Stimulated activated CD4-positive, alpha-beta T cell treated with anti-CD3 and anti-CD28 coated beads, Interleukin-4, amount 100 ng/mL, for 4 hours (primary cell): ENCODE measurements at regions not wholly inside any gene's neighbourhood (a gene's known extent, or its start where the extent isn't known, plus 50 kb on each side); places are given as distances from the start of the nearest gene placed in this dataset.

ENCODE experiments used
- DNase-seq, 2 experiments: peaks; one replicate each; pipeline ENCODE4 v3.0.0-alpha.2; 2020

GRCh38 chr7:1286946-1287645 is 54.4 kb downstream of the UNCX start:
- DNase-seq = no peak

DNA sequence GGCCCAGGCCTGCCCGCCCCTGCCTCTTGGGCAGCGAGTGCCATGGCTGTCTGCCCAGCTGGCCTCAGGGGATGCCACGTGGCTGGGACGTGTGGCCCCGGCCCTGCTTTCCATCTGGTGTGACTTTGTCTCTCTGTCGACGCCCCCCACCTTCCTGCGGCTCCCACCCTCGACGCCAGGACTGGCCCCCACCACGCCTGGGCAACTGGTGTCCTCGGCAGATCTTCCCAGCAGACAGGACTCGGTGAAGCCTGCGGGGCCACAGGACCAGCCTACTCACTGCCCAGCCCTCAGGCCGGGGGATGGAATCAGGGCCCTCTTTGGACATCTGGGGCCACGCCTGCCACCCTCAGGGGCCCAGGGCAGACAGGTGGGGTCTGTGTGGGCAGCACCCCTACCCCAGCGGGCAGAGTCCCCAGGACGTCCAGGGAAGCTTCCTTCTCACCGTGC is 55.1 kb downstream of the UNCX start:
- no peak for DNase-seq

- DNase-seq = no peak
These were observed 55.8 kb downstream of the UNCX start for GRCh38 chr7:1288390-1288995.

DNA sequence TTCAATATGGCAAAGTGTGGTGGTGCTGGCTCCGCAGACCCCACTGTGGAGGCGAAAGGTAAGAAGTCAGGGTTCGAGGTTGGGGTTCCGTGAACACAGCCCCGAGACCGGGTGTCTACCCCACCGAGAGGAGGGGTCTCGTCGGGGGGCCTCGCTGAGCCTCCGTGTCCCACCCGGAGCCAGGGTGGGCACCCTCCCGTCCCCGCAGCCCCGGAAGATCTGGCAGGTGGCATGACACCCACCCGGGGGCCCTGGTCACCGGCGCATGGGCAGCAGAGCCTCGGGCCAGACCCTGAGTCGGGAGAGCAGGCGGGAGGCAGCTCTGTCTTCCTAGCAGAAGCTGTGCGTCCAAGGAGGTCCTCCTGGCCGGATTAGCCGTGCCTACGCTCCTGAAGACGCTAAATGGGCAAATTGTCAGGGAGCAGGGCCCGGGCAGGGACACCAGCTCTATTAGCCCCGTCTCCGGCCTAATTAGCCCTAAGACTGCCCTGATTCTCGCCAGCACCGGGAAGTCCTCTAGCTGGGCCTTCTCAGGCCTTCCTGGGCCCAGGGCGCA is 56.4 kb downstream of the UNCX start:
- no peak for DNase-seq

DNA sequence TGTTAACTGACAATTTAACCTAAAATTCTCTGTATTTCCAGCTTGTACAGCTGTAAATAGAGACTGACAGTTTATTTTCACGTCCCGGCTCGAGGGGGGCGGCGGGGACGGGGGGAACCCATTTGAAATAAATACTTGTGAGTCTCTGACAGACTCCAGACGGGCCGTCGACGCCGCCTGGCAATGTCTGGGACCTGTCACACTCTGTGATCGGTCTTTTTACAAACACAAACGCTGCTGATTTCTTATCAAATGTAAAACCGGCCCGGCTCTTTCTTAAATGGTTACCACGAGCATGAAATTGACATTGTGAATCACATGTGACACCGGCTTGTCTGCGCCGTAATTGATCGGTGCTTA is 57.0 kb downstream of the UNCX start:
- DNase-seq = no peak

GRCh38 chr7:1290026-1290678 is 57.5 kb downstream of the UNCX start:
- peak in 1 of 2 experiments; percentile 12 for DNase-seq

DNA sequence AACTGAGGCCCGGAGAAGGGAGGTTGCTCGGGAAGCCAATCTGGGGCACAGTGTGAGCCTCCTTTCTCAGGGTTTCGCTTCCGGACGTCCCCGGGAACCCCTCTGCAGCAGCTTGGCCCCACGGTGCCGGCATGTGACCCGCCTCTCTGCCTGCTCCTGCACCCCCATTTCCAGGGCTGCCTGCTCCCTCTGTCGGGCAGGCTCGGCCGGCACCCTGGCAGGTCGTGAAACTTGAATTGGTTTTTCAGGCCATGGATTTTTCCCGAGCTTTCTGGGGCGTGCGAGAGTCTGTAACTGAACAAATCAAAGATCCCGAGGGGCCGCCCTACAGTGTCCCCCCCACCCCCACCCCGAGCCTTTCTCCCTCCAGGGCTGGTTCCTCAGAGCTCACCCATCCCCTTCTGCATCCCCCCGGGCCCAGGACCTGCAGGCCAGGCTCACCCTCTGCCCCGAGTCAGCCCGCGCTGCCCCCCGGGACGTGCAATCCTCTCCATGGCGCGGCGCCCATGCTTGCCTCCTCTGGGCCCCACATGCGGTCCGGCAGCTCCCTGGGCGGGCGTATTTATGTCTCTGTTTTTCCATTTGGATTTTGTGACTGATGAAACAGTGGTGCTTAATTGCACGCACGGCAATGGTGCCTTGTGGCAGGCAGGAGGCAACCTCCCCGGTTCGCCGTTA is 58.1 kb downstream of the UNCX start:
- DNase-seq = no peak

- no peak for DNase-seq
These were observed 58.7 kb downstream of the UNCX start for GRCh38 chr7:1291357-1291689.

GRCh38 chr7:1291845-1292765 is 59.4 kb downstream of the UNCX start:
- no peak for DNase-seq

GRCh38 chr7:1292972-1293830 is 60.5 kb downstream of the UNCX start:
- no peak for DNase-seq

DNA sequence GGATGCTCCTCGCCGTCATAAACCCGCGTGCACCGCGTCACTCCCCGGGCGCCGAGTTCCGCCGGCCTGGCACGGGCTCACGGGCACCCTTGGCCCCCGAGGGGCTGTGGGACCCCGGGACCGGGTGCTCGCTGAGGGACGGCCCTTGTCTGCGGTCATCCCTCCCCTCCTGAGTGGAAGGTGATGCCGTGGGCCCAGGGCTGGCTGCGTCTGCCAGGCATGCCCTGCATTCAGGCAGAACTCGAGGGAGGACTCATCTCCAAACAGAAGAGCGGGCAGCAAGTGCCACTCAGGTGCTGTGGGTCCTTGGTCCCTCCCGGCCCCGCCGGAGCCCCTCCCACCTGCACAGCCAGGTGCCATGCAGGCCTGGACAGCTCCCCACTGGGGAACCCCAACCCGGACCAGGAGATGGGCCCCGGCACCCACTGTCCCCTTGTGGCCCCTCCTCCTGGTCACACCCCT is 61.3 kb downstream of the UNCX start:
- no peak for DNase-seq

GRCh38 chr7:1295776-1296355 is 63.2 kb downstream of the UNCX start:
- no peak for DNase-seq

- DNase-seq = no peak
These were observed 63.8 kb downstream of the UNCX start for GRCh38 chr7:1296356-1296981.

DNA sequence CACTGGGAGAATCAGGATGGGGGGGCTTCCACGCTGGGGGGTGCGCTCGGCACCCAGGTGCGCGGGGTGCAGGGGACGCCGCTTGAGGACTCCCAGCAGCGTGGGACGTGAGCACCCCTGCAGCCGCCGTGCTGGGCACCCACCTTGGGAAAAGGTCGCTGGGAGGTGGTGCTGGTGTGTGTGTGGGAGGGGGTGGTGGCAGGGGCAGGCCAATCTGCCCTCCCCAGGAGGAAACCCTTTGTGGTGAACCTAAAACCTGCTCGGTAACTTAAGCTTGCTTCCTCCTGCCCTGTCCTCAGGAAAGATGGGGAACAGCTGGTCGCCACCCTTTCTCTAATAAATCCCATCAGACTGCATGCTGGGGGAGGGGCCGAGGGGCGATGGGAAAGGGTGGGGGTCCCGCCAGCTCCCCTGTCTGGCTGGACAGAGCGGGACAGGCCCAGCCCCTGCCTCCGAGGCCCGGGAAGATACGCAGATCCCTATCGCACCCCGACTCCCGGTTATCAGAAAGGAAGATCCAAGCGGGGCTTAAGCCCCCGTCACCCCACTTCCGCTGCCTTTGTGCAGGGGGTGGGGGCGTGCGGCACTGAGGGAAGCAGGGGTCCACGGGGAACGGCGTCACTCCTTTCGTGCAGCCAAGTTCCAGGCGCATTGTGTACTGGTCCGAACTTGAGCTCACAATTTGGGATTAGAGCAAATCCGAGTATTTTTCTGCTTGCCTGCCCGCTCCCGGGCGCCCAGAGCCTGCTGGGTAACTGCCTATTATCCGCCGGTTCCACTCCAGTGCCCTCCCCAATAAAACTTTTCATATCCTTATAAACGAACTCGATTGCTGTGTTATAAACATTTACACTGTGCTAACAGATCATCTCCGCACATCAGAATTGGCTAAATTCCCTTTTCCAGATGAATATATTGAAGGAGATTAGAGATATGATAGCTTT is 64.6 kb downstream of the UNCX start:
- DNase-seq = no peak

DNA sequence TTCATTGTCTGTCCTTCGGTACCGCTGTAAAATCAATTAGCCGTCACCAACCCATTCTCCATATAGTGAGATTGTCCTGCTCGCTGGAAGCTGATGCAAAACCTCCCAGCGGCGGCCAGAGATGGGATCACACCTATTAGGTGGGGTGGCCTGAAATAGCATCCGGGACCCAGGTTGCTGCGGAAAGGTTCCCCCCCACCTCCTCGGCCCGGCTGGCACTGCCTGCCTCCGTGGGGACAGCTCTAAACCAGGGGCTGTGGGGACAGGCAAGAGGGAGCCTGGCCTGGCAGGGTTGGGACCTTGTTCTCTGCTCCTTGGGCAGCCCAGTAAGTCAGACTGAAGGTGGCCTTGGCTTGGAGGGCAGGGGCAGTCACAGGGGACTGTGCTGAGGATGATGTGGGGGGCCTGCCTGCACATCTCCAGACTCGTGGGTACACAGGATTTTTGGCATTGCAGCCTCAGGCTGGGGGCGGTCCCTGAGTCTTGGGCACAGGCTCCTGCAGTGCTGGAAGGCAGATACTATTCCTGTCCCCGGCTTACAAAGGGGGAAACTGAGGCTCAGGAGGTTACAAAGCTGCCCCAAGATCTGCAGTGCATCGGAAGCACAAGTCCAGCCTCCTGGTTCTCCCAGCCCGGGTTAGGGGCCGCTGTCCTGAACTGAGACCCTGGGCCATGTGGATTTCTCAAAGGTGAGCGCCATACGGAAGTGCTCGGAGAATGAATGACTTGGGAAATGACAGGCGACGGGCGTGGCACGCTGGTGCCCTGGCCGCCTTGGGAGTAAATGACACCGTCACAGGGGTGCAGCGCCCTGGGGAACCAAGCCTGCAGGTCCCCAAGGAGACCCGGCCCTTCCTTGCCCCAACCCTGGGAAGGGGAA is 65.6 kb downstream of the UNCX start:
- DNase-seq = no peak

GRCh38 chr7:1298931-1299885 is 66.5 kb downstream of the UNCX start:
- DNase-seq = no peak

GRCh38 chr7:1300206-1300605 is 67.5 kb downstream of the UNCX start:
- DNase-seq = no peak
